ENCODE measurements at regions not wholly inside any gene's neighbourhood (a gene's known extent, or its start where the extent isn't known, plus 50 kb on each side); places are given as distances from the start of the nearest gene placed in this dataset.

DNA sequence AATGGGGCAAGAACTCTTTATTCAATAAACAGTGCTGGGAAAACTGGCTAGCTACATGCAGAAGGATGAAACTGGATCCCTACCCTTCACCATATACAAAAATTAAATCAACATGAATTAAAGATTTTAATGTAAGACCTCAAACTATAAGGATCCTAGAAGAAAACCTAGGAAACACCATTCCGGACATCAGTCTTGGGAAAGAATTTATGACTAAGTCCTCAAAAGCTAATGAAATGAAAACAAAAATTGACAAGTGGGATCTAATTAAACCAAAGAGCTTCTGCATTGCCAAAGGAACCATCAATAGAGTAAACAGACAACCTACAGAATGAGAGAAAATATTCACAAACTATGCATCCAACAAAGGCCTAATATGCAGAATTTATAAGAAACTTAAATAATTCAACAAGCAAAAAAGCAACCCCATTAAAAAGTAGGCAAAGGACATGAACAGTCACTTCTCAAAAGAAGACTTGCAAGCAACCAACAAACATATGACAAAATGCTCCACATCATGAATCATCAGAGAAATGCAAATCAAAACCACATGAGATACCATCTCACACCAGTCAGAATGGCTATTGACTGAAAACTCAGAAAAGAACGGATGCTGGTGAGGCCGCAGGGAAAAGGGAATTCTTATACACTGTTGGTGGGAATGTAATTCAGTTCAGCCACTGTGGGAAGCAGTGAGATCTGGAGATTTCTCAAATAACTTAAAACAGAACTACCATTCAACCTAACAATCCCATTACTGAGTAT is 104.3 kb upstream of the MAP3K1 start:
- FAIRE-seq (no peak), DNase-seq (ENCODE audit: insufficient read length, low spot score) (no peak)

DNA sequence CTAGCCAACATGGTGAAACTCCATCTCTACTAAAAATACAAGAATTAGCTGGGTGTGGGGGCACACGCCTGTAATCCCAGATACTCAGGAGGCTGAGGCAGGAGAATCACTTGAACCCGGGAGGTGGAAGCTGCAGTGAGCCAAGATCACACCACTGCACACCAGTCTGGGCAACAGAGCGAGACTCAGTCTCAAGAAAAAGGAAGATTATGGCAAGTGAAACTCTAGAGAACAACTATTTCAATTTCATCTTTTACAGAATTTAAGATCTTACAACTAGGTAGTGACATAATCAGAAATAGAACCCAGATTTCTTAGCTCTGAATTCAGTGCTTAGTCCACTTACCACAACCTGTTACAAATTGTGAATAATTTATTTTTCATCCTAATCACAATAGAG is 108.8 kb upstream of the MAP3K1 start:
- TF ChIP-seq POU2F2 (IDR thresholded peaks at IDR 0.05; ENCODE audit: low read depth, low read length) (no peak), POLR2AphosphoS5 (IDR thresholded peaks at IDR 0.05; ENCODE audit: low read depth, low read length) (no peak), SPI1 (IDR thresholded peaks at IDR 0.05; ENCODE audit: low read depth, low read length) (no peak), PAX5 (IDR thresholded peaks at IDR 0.05; ENCODE audit: insufficient read depth, low read length, severe bottlenecking) (no peak), POLR2A (IDR thresholded peaks at IDR 0.05; ENCODE audit: low read depth, low read length) (no peak), TAF1 (IDR thresholded peaks at IDR 0.05; ENCODE audit: low read depth, low read length) (no peak)
- DNase-seq (ENCODE audit: insufficient read length, low spot score) = no peak
- no peak for FAIRE-seq

More for the DNA sequence above, 104.3 kb upstream of the MAP3K1 start:
- TF ChIP-seq SPI1 (IDR thresholded peaks at IDR 0.05; ENCODE audit: low read depth, low read length) (no peak), POU2F2 (IDR thresholded peaks at IDR 0.05; ENCODE audit: low read depth, low read length) (no peak), PAX5 (IDR thresholded peaks at IDR 0.05; ENCODE audit: insufficient read depth, low read length, severe bottlenecking) (no peak), TAF1 (IDR thresholded peaks at IDR 0.05; ENCODE audit: low read depth, low read length) (no peak), POLR2A (IDR thresholded peaks at IDR 0.05; ENCODE audit: low read depth, low read length) (no peak), POLR2AphosphoS5 (IDR thresholded peaks at IDR 0.05; ENCODE audit: low read depth, low read length) (no peak)

DNA sequence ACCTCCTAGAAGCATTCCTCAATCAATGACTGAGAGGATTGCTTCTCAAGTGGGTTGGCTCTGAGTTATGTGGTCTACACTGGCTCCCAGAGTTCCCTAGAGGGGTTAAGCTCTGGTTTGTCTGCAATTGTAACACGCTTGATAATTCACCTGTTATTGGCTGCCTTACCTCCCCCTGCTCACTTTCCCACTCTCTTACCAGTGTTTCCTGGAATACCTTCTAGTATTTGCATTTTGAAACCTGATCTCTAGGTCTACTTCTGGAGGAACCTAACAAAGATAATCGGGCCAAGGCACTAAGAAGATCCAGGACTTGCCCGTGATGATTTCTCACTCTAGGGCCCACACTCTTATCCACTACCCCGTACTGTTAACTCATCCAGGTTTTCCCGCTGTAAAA is 110.1 kb upstream of the MAP3K1 start:
- no peak for FAIRE-seq
- no peak for DNase-seq (ENCODE audit: insufficient read length, low spot score)
- no peak for TF ChIP-seq POLR2A (IDR thresholded peaks at IDR 0.05; ENCODE audit: low read depth, low read length)
- TF ChIP-seq SPI1 (IDR thresholded peaks at IDR 0.05; ENCODE audit: low read depth, low read length) = no peak
- no peak for TF ChIP-seq POLR2AphosphoS5 (IDR thresholded peaks at IDR 0.05; ENCODE audit: low read depth, low read length)
- TF ChIP-seq TAF1 (IDR thresholded peaks at IDR 0.05; ENCODE audit: low read depth, low read length) = no peak
- no peak for TF ChIP-seq PAX5 (IDR thresholded peaks at IDR 0.05; ENCODE audit: insufficient read depth, low read length, severe bottlenecking)
- TF ChIP-seq POU2F2 (IDR thresholded peaks at IDR 0.05; ENCODE audit: low read depth, low read length) = no peak

DNA sequence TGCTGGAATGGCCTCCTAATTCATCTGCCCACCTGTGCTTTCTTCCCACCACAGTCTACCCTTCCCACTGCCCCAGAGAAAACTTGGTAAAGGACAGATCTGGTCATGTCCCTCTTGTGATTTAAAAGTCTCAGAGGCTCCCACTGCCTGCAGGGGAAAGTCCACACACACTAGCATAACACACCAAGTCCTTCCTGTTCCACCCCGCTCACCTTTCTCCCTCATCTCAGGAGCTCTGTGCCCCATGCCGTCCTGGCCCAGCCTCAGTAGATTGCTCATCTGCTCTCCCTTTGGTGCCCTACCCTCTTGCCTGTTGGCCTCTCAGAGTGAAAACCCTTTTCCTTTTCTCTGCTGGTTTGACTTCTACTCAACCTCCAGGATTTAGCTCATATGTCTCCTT is 111.4 kb upstream of the MAP3K1 start:
- FAIRE-seq (no peak), DNase-seq (ENCODE audit: insufficient read length, low spot score) (no peak)
- TF ChIP-seq POLR2A (IDR thresholded peaks at IDR 0.05; ENCODE audit: low read depth, low read length) (no peak), POU2F2 (IDR thresholded peaks at IDR 0.05; ENCODE audit: low read depth, low read length) (no peak), SPI1 (IDR thresholded peaks at IDR 0.05; ENCODE audit: low read depth, low read length) (no peak), PAX5 (IDR thresholded peaks at IDR 0.05; ENCODE audit: insufficient read depth, low read length, severe bottlenecking) (no peak), TAF1 (IDR thresholded peaks at IDR 0.05; ENCODE audit: low read depth, low read length) (no peak), POLR2AphosphoS5 (IDR thresholded peaks at IDR 0.05; ENCODE audit: low read depth, low read length) (no peak)

DNA sequence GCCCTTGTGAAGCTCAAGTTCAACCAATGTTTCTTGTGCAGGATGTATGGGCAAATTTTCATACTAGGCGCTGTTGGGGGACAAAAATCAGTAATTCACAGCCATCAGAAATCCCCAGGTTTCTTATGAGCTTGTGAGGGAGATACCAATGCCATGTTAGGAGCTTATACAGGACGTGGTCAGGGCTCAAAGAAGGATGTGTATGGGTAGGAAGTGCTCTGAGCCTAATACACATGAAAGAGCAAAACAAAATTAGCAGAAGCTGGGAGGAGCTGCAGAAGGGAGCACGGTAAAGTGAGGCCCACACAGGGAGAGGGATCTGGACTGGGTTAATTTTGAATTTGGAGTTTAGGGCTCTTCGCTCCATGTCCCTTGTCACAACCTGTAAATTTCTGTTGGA is 114.6 kb upstream of the MAP3K1 start:
- DNase-seq (ENCODE audit: insufficient read length, low spot score) (no peak), FAIRE-seq (no peak)
- TF ChIP-seq POLR2AphosphoS5 (IDR thresholded peaks at IDR 0.05; ENCODE audit: low read depth, low read length) = no peak
- no peak for TF ChIP-seq TAF1 (IDR thresholded peaks at IDR 0.05; ENCODE audit: low read depth, low read length)
- TF ChIP-seq PAX5 (IDR thresholded peaks at IDR 0.05; ENCODE audit: insufficient read depth, low read length, severe bottlenecking) = no peak
- no peak for TF ChIP-seq POU2F2 (IDR thresholded peaks at IDR 0.05; ENCODE audit: low read depth, low read length)
- no peak for TF ChIP-seq SPI1 (IDR thresholded peaks at IDR 0.05; ENCODE audit: low read depth, low read length)
- TF ChIP-seq POLR2A (IDR thresholded peaks at IDR 0.05; ENCODE audit: low read depth, low read length) = no peak

DNA sequence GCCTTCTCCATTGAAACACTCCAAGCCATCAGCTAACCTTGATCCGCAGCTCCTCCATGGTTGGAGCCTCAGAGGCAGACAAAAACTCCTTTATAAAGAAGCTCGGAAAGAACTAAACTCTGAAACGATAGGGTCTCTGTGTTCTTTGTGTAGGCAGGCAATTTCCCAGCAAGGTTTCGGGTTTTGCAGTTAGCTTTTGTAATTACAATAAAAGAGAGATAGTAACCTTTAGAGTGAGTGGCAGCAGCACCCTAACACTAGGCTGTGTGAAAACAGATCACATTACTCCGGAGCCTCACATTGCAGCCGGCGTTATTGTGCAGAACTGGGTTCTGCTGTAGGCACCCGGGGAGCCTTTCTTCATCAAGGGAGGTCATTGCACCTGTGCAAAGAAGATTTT is 115.8 kb upstream of the MAP3K1 start:
- TF ChIP-seq SPI1 (IDR thresholded peaks at IDR 0.05; ENCODE audit: low read depth, low read length) (no peak), TAF1 (IDR thresholded peaks at IDR 0.05; ENCODE audit: low read depth, low read length) (no peak), PAX5 (IDR thresholded peaks at IDR 0.05; ENCODE audit: insufficient read depth, low read length, severe bottlenecking) (no peak), POU2F2 (IDR thresholded peaks at IDR 0.05; ENCODE audit: low read depth, low read length) (no peak), POLR2A (IDR thresholded peaks at IDR 0.05; ENCODE audit: low read depth, low read length) (no peak), POLR2AphosphoS5 (IDR thresholded peaks at IDR 0.05; ENCODE audit: low read depth, low read length) (no peak)
- no peak for DNase-seq (ENCODE audit: insufficient read length, low spot score)
- no peak for FAIRE-seq

DNA sequence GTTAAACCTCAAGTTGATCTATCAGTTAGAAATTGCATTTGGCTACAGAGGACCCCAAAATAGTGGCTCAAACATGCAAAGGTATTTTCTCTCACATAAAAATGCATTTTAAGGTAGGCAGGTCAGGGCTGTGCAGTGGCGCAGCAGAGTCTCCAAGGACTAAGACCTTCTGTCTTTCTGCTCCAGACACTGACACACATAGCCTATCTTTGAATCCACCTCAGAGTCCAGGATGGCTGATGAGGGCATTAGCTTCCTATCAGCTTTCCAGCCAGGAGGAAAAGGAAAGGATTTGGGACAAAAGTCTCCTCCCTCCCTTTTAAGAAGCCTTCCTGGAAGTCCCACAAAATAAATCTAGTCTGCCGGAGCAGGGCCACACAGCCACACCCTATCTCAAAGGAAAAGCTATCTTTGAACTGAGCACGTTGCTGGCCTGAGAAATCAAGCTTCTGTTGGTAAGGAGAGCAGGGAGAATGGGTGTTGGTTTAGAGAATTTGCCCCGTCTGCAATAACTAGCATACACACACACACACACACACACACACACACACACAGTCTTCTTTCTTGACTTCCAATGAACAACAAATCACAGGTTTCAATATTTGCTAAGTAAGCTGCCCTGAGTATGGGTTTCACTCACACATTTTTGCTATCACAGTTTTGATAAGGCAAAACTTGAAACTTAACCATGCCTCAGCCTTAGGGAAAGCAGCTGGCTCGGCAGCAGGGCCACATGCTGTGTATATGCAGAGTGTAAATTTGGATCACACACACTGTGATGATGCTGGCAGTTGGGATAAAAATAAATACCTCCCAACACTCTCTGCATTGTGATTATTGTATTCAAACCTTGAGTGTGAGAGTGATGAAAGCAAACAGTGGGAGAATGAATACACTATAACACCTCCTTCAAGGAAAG is 116.6 kb upstream of the MAP3K1 start:
- DNase-seq (ENCODE audit: insufficient read length, low spot score) = no peak
- no peak for FAIRE-seq
- TF ChIP-seq POLR2AphosphoS5 (IDR thresholded peaks at IDR 0.05; ENCODE audit: low read depth, low read length) = no peak
- TF ChIP-seq POLR2A (IDR thresholded peaks at IDR 0.05; ENCODE audit: low read depth, low read length) = no peak
- no peak for TF ChIP-seq TAF1 (IDR thresholded peaks at IDR 0.05; ENCODE audit: low read depth, low read length)
- no peak for TF ChIP-seq SPI1 (IDR thresholded peaks at IDR 0.05; ENCODE audit: low read depth, low read length)
- TF ChIP-seq PAX5 (IDR thresholded peaks at IDR 0.05; ENCODE audit: insufficient read depth, low read length, severe bottlenecking) = no peak
- TF ChIP-seq POU2F2 (IDR thresholded peaks at IDR 0.05; ENCODE audit: low read depth, low read length) = no peak

DNA sequence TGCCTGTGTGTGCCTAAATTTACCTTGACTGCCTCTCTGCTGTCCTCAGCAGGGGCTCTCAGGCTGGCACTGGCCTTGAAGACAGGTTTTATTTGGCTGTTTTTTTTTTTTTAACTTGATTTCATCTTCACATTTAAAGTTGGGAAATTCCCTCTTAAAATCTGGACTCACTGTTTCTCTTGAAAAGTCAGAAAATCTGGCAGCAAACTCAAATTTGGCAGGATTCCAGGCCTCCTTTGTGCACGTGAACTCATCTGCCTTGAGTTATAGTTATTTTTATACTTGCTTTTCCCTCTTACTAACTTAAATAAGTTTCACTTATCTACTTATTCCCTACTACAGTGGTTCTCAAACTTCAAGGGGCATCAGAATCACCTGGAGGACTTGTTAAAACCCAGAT is 118.4 kb upstream of the MAP3K1 start:
- TF ChIP-seq POLR2AphosphoS5 (IDR thresholded peaks at IDR 0.05; ENCODE audit: low read depth, low read length) (no peak), PAX5 (IDR thresholded peaks at IDR 0.05; ENCODE audit: insufficient read depth, low read length, severe bottlenecking) (no peak)
- FAIRE-seq (no peak), DNase-seq (ENCODE audit: insufficient read length, low spot score) (no peak)

DNA sequence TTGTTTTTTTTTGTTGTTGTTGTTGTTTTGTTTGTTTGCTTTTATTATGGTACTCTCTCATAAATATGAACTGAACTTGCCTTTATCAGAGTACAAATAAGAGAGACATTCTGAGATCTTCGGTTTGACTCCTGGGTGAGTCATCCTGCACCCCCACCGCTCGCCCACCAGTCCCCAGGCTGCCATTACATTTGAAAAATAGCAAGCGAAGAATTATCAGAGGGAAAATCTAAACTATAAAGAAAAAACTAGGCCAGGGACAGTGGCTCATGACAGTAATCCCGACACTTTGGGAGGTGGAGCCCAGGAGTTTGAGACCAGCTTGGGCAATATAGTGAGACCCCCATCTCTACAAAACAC is 122.1 kb upstream of the MAP3K1 start:
- FAIRE-seq (no peak), DNase-seq (ENCODE audit: insufficient read length, low spot score) (no peak)
- TF ChIP-seq POLR2A (IDR thresholded peaks at IDR 0.05; ENCODE audit: low read depth, low read length) (no peak), SPI1 (IDR thresholded peaks at IDR 0.05; ENCODE audit: low read depth, low read length) (no peak), TAF1 (IDR thresholded peaks at IDR 0.05; ENCODE audit: low read depth, low read length) (no peak), POU2F2 (IDR thresholded peaks at IDR 0.05; ENCODE audit: low read depth, low read length) (no peak), POLR2AphosphoS5 (IDR thresholded peaks at IDR 0.05; ENCODE audit: low read depth, low read length) (no peak), PAX5 (IDR thresholded peaks at IDR 0.05; ENCODE audit: insufficient read depth, low read length, severe bottlenecking) (no peak)

All from GM12891 (cell line).